Neural progenitor cell (in vitro differentiated cells): ENCODE measurements at regions not wholly inside any gene's neighbourhood (a gene's known extent, or its start where the extent isn't known, plus 50 kb on each side); places are given as distances from the start of the nearest gene placed in this dataset.

Experiments used
- DNase-seq: peaks from one replicate; pipeline ENCODE4 v3.0.0-alpha.2; 2016; ENCODE audit warnings: low spot score
- H2AFZ ChIP-seq: fragments of 200-600 bp; sonication (generic); replicated peaks from 2 replicates; pipeline ENCODE4 v1.6.1; 2016; ENCODE audit warnings: antibody characterized with exemption
- H3F3A ChIP-seq: fragments of 200-600 bp; sonication (generic); 2 replicates; pipeline ENCODE4 v1.6.1; 2016; ENCODE audit warnings: antibody characterized with exemption, low read depth
- H3K27ac ChIP-seq: fragments of 200-600 bp; sonication (generic); 2 replicates; pipeline ENCODE4 v1.5.1; 2016; ENCODE audit warnings: mild to moderate bottlenecking
- H3K27me3 ChIP-seq: fragments of 200-600 bp; sonication (generic); 2 replicates; pipeline ENCODE4 v1.6.1; 2016; ENCODE audit warnings: mild to moderate bottlenecking, moderate library complexity
- H3K36me3 ChIP-seq: fragments of 200-600 bp; sonication (generic); 2 replicates; pipeline ENCODE4 v1.5.1; 2016
- H3K4me1 ChIP-seq: fragments of 200-600 bp; sonication (generic); 2 replicates; pipeline ENCODE4 v1.6.1; 2016; ENCODE audit warnings: mixed run types
- H3K4me2 ChIP-seq: fragments of 200-600 bp; sonication (generic); 2 replicates; pipeline ENCODE4 v1.6.1; 2016
- H3K4me3 ChIP-seq: fragments of 200-600 bp; sonication (generic); 2 replicates; pipeline ENCODE4 v1.5.1; 2016
- H3K79me2 ChIP-seq: fragments of 200-600 bp; sonication (generic); 2 replicates; pipeline ENCODE4 v1.6.1; 2016; ENCODE audit warnings: low read depth
- H3K9ac ChIP-seq: fragments of 200-600 bp; sonication (generic); 2 replicates; pipeline ENCODE4 v1.6.1; 2016
- H3K9me3 ChIP-seq: fragments of 200-600 bp; sonication (generic); 2 replicates; pipeline ENCODE4 v1.5.1; 2016; ENCODE audit warnings: low read depth
- H4K20me1 ChIP-seq: fragments of 200-600 bp; sonication (generic); 2 replicates; pipeline ENCODE4 v1.6.1; 2016; ENCODE audit warnings: low read depth
- H3K27ac Mint-ChIP-seq: 3 replicates; pipeline ENCODE4 v1.8.0; 2021; ENCODE audit warnings: mixed read lengths
- H3K27me3 Mint-ChIP-seq: 2 replicates; pipeline ENCODE4 v1.8.0; 2022; ENCODE audit warnings: low read depth, mild to moderate bottlenecking, inconsistent platforms, moderate library complexity, mixed read lengths; ENCODE audit not compliant: insufficient read depth
- H3K36me3 Mint-ChIP-seq: 3 replicates; pipeline ENCODE4 v1.8.0; 2021; ENCODE audit warnings: mixed read lengths
- H3K4me1 Mint-ChIP-seq: 3 replicates; pipeline ENCODE4 v1.8.0; 2021; ENCODE audit warnings: mixed read lengths
- H3K4me3 Mint-ChIP-seq: 3 replicates; pipeline ENCODE4 v1.8.0; 2021; ENCODE audit warnings: mild to moderate bottlenecking, moderate library complexity, mixed read lengths
- H3K9me3 Mint-ChIP-seq: 3 replicates; pipeline ENCODE4 v1.8.0; 2020; ENCODE audit warnings: mixed read lengths
- EZH2 ChIP-seq: fragments of 200-600 bp; sonication (generic); IDR thresholded peaks from 2 replicates; pipeline ENCODE4 v1.6.1; 2017; ENCODE audit warnings: antibody characterized with exemption, mild to moderate bottlenecking, moderate library complexity
- EZH2phosphoT487 ChIP-seq: fragments of 200-600 bp; sonication (generic); IDR thresholded peaks from 2 replicates; pipeline ENCODE4 v1.6.1; 2017; ENCODE audit warnings: antibody characterized with exemption
- TF ChIP-seq, protein P1 (sequence below): fragments of 200-600 bp; sonication (generic); IDR thresholded peaks from 2 replicates; pipeline ENCODE4 v1.5.1; 2017; ENCODE audit warnings: antibody characterized with exemption, mild to moderate bottlenecking

DNA sequence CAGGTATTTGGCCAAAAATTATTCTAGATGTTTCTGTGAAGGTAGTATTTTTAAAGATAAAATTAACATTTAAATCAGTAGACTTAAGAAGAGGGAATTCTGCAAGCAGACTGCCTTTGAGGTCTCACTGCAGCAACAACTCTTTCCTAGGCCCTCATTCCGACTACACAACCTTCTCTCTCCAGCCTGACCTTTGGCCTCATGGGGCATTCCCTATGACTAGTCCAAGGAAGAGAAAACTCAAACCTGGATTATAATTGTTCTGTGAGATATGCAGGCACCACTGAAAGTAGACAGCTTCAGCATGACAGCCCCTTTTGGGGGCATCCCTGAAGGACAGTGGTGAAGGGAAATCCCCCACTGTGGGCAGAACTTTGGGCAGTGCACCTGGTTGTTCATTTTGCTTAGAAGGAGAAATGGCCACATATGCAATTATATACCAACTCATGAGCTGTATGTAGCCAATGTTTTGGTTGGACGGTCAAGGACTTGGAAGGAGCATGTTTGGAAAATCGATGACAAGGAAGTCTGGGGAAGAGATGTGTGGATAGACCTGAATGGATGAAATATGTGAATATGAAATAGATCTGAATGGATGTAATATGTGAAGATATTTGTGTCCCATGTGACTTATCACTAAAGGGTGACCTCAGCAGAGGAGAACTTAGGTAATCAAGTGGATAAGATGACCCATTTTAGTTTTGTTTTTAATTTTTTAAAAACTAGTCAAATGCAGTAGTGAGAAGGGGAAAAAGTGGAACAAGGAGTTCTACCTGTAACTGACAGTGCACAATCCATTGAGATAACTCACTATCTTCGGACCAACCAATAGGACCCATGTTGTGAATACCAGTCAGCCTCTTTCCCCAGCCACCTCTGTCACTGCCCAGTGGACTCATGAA lies 233.3 kb upstream of the FOXN3 start:
- TF ChIP-seq, protein P1, sequence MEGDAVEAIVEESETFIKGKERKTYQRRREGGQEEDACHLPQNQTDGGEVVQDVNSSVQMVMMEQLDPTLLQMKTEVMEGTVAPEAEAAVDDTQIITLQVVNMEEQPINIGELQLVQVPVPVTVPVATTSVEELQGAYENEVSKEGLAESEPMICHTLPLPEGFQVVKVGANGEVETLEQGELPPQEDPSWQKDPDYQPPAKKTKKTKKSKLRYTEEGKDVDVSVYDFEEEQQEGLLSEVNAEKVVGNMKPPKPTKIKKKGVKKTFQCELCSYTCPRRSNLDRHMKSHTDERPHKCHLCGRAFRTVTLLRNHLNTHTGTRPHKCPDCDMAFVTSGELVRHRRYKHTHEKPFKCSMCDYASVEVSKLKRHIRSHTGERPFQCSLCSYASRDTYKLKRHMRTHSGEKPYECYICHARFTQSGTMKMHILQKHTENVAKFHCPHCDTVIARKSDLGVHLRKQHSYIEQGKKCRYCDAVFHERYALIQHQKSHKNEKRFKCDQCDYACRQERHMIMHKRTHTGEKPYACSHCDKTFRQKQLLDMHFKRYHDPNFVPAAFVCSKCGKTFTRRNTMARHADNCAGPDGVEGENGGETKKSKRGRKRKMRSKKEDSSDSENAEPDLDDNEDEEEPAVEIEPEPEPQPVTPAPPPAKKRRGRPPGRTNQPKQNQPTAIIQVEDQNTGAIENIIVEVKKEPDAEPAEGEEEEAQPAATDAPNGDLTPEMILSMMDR = no peak
- TF ChIP-seq EZH2 = no peak
- TF ChIP-seq EZH2phosphoT487 = no peak
- no peaks in the 10 kb centered on the region for H3K9me3 ChIP-seq
- no peaks in the 10 kb centered on the region for H3K79me2 ChIP-seq
- Mint-ChIP-seq H3K4me3 (no peak overlapping the region), H3K27me3 (peaks cover 2% of the 10 kb centered on the region), H3K36me3 (no peaks in the 10 kb centered on the region), H3K9me3 (no peaks in the 10 kb centered on the region), H3K27ac (no peak overlapping the region), H3K4me1 (no peaks in the 10 kb centered on the region)
- H3K36me3 ChIP-seq = no peaks in the 10 kb centered on the region
- H3K4me2 ChIP-seq = no peak overlapping the region
- no peak overlapping the region for H2AFZ ChIP-seq
- no peaks in the 10 kb centered on the region for H3K27me3 ChIP-seq
- no peak overlapping the region for H3K27ac ChIP-seq
- no peak overlapping the region for H3K4me3 ChIP-seq
- DNase-seq = no peak
- no peak overlapping the region for H3K9ac ChIP-seq
- H4K20me1 ChIP-seq = no peaks in the 10 kb centered on the region
- no peaks in the 10 kb centered on the region for H3F3A ChIP-seq
- no peaks in the 10 kb centered on the region for H3K4me1 ChIP-seq

DNA sequence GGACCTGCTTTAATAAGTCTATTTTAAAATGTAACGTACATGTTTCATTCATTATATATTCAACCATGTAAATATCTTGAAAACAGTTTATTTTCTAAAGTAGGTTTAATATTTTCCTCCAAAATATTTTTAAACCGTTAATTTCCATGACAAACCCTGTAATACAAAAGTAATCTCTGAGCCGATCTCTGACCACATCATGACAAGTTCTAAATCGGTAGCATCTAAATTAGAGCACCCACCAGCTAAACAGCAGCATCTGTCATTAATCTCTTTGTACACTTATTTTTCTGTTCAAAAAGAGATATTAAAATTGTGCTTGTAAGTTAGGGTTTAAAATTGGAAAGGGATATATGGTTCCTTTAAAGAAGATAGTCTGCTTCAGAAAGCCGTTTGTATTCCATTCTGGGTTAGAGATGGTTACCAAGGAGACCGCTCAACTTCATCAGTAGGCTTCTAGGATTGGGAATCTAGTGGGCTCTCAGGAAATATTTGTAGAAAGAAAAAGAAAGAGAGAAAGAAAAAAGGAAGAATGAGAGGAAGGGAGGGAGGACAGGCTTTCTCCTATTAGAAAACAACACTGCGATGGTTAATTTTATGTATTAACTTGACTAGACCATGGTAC lies 232.5 kb upstream of the FOXN3 start:
- Histone ChIP-seq H2AFZ (no peak overlapping the region), H4K20me1 (no peaks in the 10 kb centered on the region), H3K4me2 (no peak overlapping the region), H3K4me3 (no peak overlapping the region), H3K9me3 (no peaks in the 10 kb centered on the region), H3F3A (no peaks in the 10 kb centered on the region), H3K36me3 (no peaks in the 10 kb centered on the region), H3K79me2 (no peaks in the 10 kb centered on the region), H3K27ac (no peak overlapping the region), H3K4me1 (no peaks in the 10 kb centered on the region), H3K9ac (no peak overlapping the region), H3K27me3 (no peaks in the 10 kb centered on the region)
- peaks cover 2% of the 10 kb centered on the region for H3K27me3 Mint-ChIP-seq
- no peaks in the 10 kb centered on the region for H3K9me3 Mint-ChIP-seq
- H3K27ac Mint-ChIP-seq = no peak overlapping the region
- no peaks in the 10 kb centered on the region for H3K36me3 Mint-ChIP-seq
- no peak overlapping the region for H3K4me3 Mint-ChIP-seq
- no peak for DNase-seq
- TF ChIP-seq EZH2phosphoT487 (no peak), EZH2 (no peak)
- TF ChIP-seq, protein P1 = no peak
- no peaks in the 10 kb centered on the region for H3K4me1 Mint-ChIP-seq

DNA sequence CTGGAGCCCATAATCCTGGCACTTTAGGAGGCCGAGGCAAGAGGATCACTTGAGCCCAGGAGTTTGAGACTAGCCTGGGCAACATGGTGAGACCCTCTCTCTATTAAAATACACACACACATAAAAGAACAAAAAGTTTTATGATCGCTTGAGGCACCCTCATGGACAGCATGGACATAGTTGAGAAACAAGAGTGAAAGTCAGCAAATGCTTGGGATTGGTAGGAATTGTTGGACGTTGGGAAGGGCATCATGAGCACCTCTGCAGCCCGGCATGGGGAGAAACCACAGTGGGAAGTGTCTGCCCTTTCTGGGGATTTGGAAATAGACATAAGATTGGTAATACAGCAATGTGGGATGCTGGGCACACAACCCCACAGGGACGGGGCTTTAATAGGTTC lies 231.9 kb upstream of the FOXN3 start:
- H3K4me1 ChIP-seq = no peaks in the 10 kb centered on the region
- no peak overlapping the region for H3K4me3 ChIP-seq
- no peaks in the 10 kb centered on the region for H4K20me1 ChIP-seq
- no peaks in the 10 kb centered on the region for H3K9me3 ChIP-seq
- no peak overlapping the region for H3K4me3 Mint-ChIP-seq
- no peaks in the 10 kb centered on the region for H3K27me3 ChIP-seq
- no peaks in the 10 kb centered on the region for H3K4me1 Mint-ChIP-seq
- no peak overlapping the region for H3K27ac ChIP-seq
- no peaks in the 10 kb centered on the region for H3K36me3 ChIP-seq
- no peaks in the 10 kb centered on the region for H3K9me3 Mint-ChIP-seq
- H3K9ac ChIP-seq = no peak overlapping the region
- no peaks in the 10 kb centered on the region for H3K36me3 Mint-ChIP-seq
- no peaks in the 10 kb centered on the region for H3K79me2 ChIP-seq
- H3K27me3 Mint-ChIP-seq = peaks cover 2% of the 10 kb centered on the region
- no peaks in the 10 kb centered on the region for H3F3A ChIP-seq
- TF ChIP-seq, protein P1 = no peak
- TF ChIP-seq EZH2phosphoT487 (no peak), EZH2 (no peak)
- H3K4me2 ChIP-seq = no peak overlapping the region
- no peak overlapping the region for H2AFZ ChIP-seq
- no peak for DNase-seq
- peak overlapping the region; percentile 4 for H3K27ac Mint-ChIP-seq
